HG03135 (cell line): ENCODE measurements at regions not wholly inside any gene's neighbourhood (a gene's known extent, or its start where the extent isn't known, plus 50 kb on each side); places are given as distances from the start of the nearest gene placed in this dataset.
"Not testable (repeated sequence)": the region's sequence is repeated elsewhere in the genome, so short reads cannot be mapped to it uniquely, and the experiment has no call there.

Experiments used
- ATAC-seq: cut with Tn5 transposase; IDR thresholded peaks from one replicate; pipeline ENCODE4 v1.9.1; 2021; ENCODE audit warnings: mild to moderate bottlenecking, moderate library complexity; ENCODE audit not compliant: unreplicated experiment

DNA sequence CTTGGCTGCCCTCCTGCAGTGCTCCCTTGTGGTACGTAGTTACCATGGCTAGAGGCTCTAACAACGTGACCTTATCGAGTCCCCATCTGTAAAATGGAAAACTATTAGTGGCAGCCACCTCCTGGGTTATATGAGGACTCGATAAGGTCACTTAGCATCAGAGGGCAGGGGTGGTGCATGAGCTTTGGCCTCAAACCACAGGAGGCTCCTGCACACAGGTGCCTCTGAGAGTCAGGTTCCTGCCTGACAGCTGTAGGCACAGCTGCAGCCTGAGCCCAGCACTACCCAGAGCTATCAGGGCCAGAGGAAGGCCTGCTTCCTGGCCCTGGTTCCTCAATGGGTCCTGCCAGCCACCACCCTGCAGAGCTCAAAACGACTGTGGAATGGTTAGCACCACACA is 57.2 kb upstream of the SEC14L1 start:
- ATAC-seq = no peak

DNA sequence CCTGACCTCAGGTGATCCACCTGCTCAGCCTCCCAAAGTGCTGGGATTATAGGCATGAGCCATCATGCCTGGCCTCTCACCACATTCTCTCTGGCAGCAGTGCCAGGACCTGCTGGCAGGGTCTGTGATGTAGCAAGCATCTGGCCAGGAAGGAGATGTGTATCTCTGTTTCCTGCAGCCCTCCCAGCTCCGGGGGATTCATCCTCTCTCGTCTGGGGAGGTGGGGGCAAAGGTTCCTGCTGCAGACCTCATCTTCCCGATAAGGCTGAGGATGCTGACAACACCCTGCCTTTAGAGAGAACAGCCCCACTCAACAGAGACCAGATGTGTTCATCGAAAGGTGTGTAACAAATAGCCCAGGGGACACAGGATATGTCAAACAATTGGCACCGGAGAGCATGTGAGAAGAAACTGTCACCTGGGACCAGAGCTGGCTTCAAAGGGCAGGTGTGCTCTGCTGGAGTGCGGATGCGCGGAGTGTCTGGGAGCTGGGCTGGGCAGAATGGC is 54.8 kb upstream of the SEC14L1 start:
- ATAC-seq = no peak

DNA sequence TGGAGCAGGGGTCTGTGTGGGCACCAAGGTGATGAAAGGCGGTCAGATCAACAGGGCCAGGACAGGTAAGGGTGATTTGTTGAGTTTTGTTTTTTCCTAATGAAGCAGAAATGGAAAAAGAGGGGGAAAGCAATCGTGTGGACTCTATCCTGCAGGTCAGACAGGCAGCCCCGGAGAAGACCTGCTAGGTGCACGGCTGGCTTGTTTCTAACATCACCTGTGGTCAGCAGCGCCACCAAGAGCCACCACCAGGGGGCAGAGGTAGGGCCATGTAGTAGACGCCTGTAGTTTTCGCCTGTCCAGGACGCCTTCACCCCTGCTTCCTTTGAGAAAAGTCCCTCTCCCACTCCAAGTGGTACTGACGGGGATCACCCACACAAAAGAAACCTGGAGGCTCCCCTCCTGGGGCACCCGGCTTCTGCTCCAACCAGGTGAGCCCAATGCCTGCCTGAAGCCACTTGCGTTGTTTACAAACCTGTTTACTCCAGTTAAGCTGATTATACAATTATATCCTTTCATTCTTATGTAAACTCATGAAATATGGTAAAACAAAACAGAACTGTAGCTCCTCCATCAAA is 54.2 kb upstream of the SEC14L1 start:
- ATAC-seq = peak; percentile 45

DNA sequence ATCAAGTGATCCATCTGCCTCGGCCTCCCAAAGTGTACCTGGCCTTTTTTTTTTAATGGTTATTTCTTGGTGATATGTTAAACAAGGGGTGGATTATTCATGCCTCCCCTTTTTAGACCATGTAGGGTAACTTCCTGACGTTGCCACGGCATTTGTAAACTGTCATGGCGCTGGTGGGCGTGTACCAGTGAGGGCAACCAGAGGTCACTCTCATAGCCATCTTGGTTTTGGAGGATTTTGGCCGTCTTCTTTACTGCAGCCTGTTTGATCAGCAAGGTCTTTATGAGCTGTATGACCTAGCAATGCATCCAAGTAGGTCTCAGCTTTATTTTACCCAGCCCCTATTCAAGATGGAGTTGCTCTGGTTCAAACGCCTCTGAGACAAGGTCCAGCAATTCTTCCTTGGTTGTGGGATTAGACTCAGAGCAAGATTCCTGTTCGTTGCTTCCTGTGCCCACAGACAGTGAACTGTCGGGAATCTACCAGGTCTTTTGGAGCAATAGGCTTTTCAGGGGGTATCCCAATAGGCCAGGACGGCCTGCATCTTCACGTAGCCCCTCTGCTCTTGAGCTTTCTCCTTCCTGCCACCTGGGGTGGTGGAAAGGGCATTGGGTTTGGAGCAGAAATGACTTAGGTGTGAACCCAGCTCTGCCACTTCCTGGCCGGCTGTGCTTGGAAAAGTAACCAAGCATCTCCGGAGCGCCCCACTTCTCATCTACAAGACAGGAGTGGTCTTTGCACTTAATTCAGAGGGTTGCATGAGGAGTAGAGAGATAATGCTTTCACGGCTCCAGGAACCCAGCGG is 52.9 kb upstream of the SEC14L1 start:
- ATAC-seq = no peak

DNA sequence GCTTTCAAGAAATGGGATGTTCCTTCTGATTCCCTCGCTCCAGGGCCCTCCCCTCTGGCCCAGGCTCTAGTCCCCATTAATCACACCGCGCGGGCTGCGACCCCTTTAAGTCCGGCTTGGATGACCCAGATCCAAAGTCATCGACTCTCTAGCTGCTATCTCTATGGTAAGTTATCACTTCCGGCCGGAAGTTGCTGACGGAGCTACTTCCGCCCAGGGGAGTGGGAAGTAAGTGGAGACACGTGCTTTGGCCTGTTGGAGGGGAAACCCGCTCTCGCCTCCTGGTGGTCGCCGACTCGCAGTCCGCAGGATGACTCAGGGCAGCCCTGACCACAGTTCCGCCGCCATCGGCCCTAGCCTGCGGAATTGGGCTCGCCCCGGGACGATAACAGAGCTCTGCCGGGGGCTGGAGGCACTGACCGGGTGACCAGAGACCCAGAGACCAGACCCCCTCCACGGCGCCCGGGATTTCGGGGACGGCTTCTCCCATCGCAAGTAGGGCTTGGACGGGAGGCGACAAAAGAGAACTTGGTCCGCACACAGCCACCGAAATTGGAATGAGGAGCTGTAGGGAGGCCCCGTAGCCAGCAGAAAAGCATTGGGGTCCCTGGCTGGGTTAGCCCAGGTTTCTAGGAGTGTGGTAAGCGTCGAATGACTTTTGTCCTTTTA is 52.2 kb upstream of the SEC14L1 start:
- ATAC-seq = peak; percentile 84

DNA sequence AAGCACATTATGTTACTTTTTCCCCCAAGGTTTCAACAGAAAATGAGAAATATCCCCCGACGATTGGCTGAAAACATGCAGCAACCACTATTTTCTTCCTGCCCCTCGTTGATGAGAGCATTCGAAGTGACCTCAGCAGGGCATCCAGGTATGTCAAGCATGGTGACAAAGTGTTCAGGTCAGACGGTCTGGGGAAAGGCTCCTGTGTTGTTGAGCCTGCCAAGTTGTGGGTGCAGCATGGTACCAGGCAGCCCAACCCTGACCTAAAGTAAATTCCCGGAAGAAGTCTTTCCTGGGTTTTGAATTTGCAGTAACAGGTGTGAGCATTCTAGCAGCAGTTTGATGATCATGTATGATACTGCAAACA is 51.7 kb upstream of the SEC14L1 start:
- no peak for ATAC-seq

DNA sequence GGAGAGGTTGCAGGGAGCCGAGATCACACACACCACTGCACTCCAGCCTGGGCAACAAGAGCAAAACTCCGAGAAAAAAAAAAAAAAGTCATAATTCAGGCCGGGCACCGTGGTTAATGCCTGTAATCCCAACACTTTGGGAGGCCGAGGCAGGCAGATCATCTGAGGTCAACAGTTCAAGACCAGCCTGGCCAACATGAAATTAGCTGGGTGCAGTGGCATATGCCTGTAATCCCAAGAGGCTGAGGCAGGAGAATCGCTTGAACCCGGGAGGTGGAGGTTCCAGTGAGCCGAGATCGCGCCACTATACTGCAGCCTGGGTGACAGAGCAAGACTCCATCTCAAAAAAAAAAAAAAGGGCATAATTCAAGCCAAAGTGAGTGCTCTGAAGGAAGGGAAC is 50.8 kb upstream of the SEC14L1 start:
- ATAC-seq = not testable (repeated sequence)

DNA sequence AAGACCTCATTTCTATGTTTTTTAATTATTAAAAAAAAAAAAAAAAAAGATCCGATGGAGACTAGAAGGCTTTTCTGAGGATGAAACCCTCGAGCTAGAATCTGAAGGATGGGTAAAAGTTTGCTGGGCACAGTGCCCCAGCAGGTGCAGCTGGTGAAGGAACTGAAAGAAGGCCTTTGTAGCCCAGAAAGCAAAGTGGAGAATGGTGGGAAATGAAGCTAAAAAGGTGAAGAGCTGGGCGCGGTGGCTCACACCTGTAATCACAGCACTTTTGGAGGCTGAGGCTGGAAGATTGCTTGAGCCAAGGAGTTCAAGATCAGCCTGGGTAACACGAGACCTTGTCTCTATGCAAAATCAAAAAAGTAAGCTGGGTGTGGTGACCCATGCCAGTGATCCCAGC is 50.3 kb upstream of the SEC14L1 start:
- ATAC-seq = no peak
